GM12873 (cell line): ENCODE measurements at regions not wholly inside any gene's neighbourhood (a gene's known extent, or its start where the extent isn't known, plus 50 kb on each side); places are given as distances from the start of the nearest gene placed in this dataset.

Experiments
- TF ChIP-seq, protein P1 (sequence below): IDR thresholded peaks from 2 replicates; pipeline ENCODE4 v1.5.1; 2012; ENCODE audit warnings: low read depth, mild to moderate bottlenecking, moderate library complexity, low read length, control low read depth; ENCODE audit not compliant: insufficient read depth; ENCODE audit errors: missing control alignments

DNA sequence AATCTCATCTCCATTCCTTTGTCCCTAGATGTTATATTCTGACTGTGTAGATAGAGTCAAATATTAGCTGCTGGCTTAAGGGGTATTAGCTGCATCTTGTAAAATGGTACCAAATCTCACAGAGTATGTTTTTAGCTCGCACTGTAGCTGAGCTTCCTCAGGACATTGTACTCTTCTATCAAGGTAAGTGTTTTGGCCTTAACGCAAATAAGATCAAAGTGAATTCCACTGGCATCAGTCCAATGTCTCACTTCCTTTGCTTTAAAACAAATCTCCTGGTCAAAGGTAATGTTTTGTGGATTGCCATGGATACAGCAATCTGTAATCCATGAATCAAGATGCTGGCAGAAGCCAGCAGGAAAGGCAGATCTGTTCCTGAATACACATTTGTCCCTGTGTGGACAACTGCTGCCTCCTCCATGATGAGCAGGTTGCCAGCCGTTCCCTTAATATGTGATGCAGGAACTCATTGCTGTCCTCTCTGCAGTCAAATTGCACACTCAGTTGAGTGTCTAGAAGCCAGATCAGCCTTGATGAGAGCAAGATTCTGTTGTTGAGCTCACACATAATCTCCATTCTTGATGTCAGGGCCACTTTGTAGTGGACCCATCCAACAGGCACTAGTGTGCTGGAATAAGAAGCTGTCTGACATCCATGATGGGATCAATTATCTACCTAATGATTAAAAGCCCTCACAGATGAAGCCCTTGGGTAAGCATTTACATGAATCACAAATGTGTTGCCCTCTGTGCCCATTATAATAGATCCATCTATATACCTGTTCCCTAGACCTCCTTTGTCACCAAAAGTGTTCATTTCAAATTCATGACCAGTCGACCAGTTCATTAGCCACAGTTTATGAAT is 96.6 kb upstream of the AGTR1 start:
- TF ChIP-seq, protein P1, sequence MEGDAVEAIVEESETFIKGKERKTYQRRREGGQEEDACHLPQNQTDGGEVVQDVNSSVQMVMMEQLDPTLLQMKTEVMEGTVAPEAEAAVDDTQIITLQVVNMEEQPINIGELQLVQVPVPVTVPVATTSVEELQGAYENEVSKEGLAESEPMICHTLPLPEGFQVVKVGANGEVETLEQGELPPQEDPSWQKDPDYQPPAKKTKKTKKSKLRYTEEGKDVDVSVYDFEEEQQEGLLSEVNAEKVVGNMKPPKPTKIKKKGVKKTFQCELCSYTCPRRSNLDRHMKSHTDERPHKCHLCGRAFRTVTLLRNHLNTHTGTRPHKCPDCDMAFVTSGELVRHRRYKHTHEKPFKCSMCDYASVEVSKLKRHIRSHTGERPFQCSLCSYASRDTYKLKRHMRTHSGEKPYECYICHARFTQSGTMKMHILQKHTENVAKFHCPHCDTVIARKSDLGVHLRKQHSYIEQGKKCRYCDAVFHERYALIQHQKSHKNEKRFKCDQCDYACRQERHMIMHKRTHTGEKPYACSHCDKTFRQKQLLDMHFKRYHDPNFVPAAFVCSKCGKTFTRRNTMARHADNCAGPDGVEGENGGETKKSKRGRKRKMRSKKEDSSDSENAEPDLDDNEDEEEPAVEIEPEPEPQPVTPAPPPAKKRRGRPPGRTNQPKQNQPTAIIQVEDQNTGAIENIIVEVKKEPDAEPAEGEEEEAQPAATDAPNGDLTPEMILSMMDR, result no peak

DNA sequence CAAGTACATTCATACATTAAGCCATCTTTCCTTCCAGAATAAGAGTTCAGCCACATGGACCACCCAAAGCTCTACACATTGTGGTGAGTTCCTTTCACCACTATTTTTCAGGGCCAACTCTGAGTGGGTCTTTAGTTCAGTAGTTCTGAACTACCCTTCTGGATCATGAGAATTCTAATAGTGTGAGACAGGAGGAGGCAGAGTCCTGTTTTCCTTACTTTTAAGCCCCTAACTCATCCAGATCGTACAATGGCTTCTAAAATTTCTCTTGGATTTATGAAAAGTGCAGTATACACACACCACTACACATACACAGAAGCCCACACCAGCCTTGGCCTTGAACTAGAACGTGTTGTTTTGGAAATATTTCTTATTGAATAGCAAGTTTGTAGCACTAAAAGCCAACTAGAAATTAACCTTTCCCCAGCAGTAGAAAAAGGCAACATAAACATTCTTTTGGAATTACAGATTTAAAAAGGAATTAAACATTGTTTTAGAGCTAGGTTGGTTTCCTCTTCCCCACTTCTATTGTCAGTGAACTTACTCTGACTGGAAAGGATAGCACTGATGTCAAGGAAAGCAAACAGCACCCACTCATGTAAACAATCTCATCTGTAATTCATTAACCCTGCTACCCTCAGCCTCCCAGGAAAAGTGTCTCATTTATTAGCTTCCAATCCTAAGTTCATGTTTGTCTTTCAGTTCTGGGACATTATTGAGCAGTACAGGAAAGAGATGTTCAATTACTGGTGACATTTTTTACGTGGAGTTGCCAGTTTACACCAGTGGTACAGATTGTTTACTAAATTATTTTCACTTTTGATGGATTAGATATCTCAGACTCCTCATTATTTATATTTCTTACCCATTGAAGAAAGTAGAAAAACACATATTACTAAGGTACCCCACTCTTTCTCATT is 95.7 kb upstream of the AGTR1 start:
- TF ChIP-seq, protein P1, result no peak

DNA sequence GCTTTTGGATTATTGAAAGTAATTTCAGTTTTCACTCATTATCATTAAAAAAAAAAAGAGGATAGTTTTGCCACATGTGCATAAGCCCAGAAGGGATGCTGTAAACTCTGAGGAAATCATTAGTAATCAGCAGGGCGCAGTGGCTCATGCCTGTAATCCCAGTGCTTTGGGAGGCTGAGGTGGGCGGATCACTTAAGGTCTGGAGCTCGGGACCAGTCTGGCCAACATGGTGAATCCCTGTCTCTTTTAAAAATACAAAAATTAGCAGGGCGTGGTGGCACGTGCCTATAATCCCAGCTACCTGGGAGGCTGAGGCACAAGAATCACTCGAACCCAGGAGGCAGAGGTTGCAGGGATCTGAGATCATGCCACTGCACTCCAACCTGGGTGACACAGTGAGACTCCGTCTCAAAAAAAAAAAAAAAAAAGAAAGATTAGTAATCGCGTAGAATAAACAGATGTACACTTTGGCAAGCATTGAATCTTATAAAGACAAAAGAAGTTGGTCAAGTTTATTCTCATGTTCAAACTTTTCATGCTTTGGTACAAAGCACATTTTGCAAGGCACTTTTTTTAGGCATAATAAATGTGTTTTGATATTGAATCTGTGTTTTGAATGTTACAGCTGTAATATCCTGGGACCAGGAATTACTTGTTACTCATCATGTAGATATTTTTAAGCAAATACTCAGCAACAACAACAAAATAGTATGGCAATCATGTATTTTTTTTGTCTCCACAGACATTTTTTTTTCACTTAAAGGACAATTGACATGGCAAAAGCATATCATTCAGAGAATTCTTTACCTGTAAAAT is 93.2 kb upstream of the AGTR1 start:
- TF ChIP-seq, protein P1, result no peak

DNA sequence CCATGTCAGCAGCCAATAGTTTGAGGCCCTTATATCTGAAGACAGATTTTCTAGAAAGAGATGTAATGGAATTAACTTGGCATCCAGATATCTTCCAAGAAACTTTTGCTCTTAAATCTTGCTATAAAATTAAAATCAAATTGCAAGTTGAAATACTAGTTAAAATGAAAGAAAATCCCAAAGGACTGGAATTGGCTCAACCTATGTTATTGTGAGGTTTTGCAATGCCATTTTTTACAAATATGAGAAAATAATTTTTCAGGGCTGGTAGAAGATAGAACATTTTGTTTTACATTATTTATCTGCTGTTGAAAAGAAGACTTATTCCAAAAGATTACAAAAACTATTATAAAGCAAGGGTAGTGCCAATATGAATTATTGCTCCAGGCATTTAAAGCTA is 92.2 kb upstream of the AGTR1 start:
- TF ChIP-seq, protein P1, result no peak

DNA sequence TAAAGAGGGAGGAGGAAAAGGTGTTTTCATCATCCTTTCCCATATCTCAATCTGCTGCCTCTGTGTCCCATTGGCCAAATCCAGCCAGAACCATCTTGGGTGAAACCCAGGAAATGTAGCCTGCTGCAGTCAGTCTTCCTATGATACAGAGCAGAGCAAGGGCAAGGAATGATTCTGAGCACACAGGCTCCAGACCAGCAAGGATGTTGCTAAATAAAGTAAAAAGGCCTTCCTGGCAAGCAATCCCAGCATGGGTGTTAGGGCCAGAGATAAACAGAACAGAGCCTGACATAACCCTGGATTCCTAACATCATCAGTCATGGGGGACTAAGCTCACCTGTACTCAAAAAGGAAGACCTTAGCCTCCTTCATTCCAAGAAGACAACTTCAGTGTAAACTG is 90.7 kb upstream of the AGTR1 start:
- TF ChIP-seq, protein P1, result no peak

DNA sequence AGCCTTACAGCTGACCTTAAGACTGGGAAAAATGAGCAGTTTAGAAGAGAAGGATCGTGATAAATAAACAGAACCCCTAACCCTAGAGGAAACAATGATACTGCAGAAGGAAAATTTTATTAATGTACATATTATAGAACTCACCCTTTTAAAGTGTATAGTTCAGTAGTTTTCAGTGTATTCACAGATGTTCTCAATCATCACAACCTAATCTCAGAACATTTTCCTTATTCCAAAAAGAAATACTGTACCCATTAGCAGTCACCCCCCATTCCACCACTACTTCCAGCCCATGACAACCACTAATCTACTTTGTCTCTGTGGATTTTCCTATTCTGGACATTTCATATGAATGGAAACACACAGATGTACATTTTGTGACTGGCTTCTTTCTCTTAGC is 90.2 kb upstream of the AGTR1 start:
- TF ChIP-seq, protein P1, result no peak
